ENCODE measurements at regions not wholly inside any gene's neighbourhood (a gene's known extent, or its start where the extent isn't known, plus 50 kb on each side); places are given as distances from the start of the nearest gene placed in this dataset.

GRCh38 chr5:115022303-115022702 lies 147.4 kb downstream of the TRIM36 start:
- H3K79me2 ChIP-seq (ENCODE audit: control insufficient read depth, insufficient read depth, low read length), result no peaks in the 10 kb centered on the region
- ATAC-seq (no peak), DNase-seq (ENCODE audit: low read depth, low spot score) (no peak), FAIRE-seq (no peak)
- no TSS peak for BruUV-seq (replicated peaks)
- H2AFZ ChIP-seq (ENCODE audit: control insufficient read depth, low read depth, low read length), result no peak overlapping the region
- no peak overlapping the region for H3K4me2 ChIP-seq (ENCODE audit: control insufficient read depth, insufficient read depth)
- no peaks in the 10 kb centered on the region for H3K27me3 ChIP-seq (replicated peaks in 1 of 2; ENCODE audit: control insufficient read depth in 2 of 2, insufficient read depth in 2 of 2, low read length in 1 of 2)
- TF ChIP-seq ZNF687 (IDR thresholded peaks at IDR 0.05) (no peak), SIN3A (IDR thresholded peaks at IDR 0.05; ENCODE audit: low read depth, low read length) (no peak), BCL3 (IDR thresholded peaks at IDR 0.05; ENCODE audit: borderline replicate concordance, insufficient read depth, low read depth, low read length, poor library complexity, severe bottlenecking) (no peak), ZBTB4 (CRISPR knock-in tag; IDR thresholded peaks at IDR 0.05) (no peak)
- TF ChIP-seq, protein P1, sequence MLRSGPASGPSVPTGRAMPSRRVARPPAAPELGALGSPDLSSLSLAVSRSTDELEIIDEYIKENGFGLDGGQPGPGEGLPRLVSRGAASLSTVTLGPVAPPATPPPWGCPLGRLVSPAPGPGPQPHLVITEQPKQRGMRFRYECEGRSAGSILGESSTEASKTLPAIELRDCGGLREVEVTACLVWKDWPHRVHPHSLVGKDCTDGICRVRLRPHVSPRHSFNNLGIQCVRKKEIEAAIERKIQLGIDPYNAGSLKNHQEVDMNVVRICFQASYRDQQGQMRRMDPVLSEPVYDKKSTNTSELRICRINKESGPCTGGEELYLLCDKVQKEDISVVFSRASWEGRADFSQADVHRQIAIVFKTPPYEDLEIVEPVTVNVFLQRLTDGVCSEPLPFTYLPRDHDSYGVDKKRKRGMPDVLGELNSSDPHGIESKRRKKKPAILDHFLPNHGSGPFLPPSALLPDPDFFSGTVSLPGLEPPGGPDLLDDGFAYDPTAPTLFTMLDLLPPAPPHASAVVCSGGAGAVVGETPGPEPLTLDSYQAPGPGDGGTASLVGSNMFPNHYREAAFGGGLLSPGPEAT (IDR thresholded peaks at IDR 0.05; ENCODE audit: low read depth), result no peak
- CTCF ChIA-PET, result no interaction called here
- intact Hi-C loops (cut with micrococcal nuclease; ENCODE audit: unreplicated experiment) (no loop called here), in situ Hi-C loops (cut with MboI) (no loop called here)
- no peaks in the 10 kb centered on the region for H4K20me1 ChIP-seq (ENCODE audit: control insufficient read depth, insufficient read depth)
- H3K9me3 ChIP-seq (replicated peaks; ENCODE audit: control insufficient read depth, insufficient read depth, low read length), result no peaks in the 10 kb centered on the region
- POLR2A ChIA-PET, result no interaction called here
- no peaks in the 10 kb centered on the region for H3K4me1 ChIP-seq (ENCODE audit: control insufficient read depth, insufficient read depth, low read length)
- no peak overlapping the region for H3K9ac ChIP-seq (ENCODE audit: control insufficient read depth, insufficient read depth, low read length)
- H3K36me3 ChIP-seq (ENCODE audit: control insufficient read depth in 2 of 2, insufficient read depth in 2 of 2, low read length in 1 of 2), result no peaks in the 10 kb centered on the region
- RAD21 ChIA-PET (ENCODE audit: unreplicated experiment), result no interaction called here
- H3K27ac ChIP-seq (ENCODE audit: control insufficient read depth, insufficient read depth), result no peak overlapping the region
- SMC1A ChIA-PET (ENCODE audit: uncharacterized antibody, unreplicated experiment), result interaction anchor here (1.6 kb wide), 1 partner anchor 42 kb away, joined by 4 read pairs; no protein-coding TSS in a partner anchor
- H3K4me3 ChIP-seq, result no peak overlapping the region
